SK-N-DZ (cell line): ENCODE measurements at regions not wholly inside any gene's neighbourhood (a gene's known extent, or its start where the extent isn't known, plus 50 kb on each side); places are given as distances from the start of the nearest gene placed in this dataset.

Experiments
- DNase-seq: peaks from one replicate; pipeline ENCODE4 v3.0.0-alpha.2; 2015; ENCODE audit warnings: low spot score

DNA sequence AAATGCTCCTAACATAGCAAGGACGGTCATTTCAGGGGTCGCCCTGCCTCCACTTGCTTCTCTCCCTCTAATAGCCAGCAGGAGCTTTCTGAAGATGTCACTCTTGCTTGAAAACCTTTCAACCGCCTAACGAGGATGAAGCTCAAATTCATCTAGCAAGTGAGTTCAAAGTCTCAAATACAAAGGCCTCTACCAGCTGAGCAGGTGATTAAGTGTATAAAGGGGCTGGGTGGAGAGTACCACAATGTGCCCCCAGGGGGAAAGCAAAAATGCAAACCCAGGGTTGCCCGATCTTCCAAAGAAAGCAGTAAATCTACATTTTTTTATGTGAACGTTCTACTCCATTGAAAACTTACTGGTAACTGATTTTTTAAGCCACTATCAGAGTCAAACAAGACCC is 50.4 kb upstream of the GRIP2 start:
- DNase-seq: no peak

DNA sequence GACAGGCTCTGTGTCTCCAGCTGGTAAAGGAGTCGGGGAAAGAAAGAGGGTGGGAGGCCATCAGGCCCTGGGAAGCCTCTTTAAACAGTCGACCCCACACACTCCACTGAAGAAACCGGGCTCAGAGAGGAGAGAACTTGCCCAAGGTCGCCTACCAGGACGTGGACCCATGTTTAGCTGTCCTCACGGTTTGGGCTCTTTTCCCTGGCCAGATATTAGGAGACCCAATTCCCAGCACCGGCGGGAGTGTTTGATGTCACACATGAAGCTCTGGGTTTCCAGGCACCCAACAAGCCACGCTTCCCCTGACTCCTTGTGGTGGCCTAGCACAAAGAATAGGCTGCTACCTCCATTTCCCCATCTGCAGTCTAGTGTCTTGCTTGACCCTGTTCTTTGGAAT is 52.2 kb upstream of the GRIP2 start:
- no peak for DNase-seq

DNA sequence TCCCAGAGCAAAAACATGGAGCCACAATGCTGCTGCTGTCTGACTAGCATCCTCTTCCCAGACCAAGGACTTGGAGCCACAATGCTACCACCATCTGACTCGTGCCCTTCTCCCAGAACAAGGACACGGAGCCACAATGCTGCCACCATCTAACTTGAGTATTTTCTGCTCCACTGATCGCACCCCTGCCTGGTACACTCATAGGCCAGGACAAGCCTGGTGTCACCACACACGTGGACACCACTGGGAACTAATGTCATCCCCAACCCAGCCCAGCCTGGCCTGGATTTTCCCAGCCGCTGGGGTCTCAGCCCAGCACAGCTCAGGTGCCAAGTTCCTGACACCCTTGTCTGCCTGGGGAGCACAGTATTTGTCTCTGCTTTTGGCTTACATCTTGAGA is 52.7 kb upstream of the GRIP2 start:
- no peak for DNase-seq

DNA sequence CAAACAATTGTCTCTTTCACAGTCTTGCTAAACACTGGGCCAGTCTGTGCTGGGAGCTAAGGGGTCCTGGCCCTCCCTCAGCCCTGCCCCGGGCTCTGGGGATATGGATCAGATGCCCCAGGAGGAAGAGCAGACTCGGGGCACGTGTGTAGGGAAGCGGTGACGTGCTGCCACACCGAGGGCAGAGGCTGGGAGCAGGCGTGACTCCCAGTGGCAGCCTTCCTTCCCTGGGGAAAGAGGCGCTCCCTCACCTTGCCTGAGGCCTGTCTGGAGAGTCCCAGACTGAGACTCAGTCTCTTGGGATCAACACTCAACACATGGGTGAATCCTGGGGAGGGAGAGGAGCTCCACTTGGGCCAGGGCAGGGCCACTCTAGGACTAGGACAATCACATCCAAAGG is 54.1 kb upstream of the GRIP2 start:
- DNase-seq: no peak

DNA sequence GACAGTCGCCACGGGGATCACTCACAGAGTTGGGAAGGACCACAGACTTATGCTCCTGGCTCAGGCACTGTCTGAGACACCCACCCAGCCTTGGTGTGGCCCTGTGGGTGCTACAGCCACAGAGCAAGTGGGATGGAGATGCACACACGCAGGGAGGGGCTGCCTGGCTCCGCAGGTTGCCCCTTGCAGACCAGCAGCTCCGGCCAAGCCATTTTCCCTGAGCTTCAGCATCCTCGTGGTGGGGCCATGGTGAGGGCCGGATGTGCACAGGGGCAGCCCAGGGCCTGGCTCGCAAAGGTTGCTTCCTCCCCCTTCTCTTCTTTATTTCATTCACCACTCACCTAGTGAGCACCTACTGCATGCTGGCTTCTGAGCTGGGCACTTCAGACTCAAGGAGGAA is 55.4 kb upstream of the GRIP2 start:
- DNase-seq: no peak

DNA sequence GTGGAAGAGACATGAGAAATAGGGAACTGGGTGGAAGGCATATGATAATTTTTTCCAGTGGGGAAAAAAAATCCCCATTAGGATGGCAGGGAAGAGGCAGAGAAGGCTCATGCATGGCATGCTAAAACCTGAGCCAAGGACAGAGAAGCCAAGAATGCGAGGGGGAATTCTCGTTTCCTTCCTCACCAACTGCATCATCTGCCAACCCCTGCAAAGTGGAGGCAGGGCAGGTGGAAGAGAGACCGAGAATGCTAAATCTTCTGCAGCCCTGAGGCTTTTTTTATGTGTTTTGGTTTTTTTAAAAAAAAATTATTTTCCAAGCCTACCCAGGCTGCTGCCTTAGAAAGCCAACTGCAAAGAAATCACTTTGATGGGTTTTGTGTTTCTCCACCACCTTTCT is 54.3 kb upstream of the CCDC174 start:
- no peak for DNase-seq

DNA sequence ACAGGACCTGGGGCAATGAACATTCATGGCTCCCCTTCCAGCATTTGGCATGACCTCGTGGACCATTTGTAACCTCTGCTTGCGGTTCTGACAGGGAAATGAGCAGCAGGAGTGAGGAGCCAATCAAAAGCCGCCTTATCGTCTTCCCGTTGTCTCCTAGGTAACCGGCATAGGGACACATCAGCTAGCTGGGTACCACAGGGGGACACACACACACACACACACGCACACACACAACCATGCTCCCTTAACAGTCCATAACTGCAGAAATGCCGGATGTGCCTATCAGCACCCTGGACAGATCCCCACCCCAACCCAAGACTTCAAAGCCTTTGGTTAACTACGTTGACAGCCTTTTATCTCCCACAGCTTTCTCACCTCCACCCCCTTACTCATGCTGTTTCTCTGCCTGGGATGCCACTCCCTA is 53.4 kb upstream of the CCDC174 start:
- peak; percentile 27 for DNase-seq

DNA sequence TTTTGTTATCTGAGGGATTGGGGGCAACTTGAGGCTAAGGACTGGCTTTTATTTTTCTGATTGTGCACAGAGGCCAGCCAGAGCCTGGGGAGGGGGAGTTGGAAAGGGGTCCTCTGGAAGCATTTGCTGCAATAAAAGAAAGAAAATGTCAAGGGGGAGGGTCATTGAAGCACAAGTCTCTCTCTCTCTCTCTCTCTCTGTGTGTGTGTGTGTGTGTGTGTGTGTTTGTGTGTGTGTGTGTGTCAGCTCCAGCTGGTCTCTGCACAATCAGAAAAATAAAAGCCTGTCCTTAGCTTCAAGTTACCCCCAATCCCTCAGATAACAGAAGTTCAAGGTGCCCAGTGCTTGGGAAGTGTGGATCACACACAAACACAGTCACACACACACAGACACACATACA is 52.1 kb upstream of the CCDC174 start:
- no peak for DNase-seq

DNA sequence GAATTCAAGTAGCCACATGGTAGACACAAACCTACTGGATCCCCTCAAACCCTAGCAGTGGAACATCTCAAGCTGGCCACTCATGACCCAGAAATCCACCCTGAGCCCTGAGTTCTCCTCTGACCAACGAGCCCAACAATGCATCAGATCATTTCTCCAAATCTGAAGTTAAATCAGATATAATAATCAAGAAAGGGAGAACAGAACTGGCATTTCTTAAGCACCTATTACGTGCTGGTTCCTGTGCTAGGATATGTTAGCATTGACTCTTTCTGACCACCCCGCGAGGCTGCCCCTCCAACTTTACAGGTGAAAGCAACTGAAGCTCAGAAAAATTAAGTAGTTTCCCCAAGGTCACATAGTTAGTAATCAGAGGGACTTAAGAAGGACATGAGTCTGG is 51.5 kb upstream of the CCDC174 start:
- no peak for DNase-seq

DNA sequence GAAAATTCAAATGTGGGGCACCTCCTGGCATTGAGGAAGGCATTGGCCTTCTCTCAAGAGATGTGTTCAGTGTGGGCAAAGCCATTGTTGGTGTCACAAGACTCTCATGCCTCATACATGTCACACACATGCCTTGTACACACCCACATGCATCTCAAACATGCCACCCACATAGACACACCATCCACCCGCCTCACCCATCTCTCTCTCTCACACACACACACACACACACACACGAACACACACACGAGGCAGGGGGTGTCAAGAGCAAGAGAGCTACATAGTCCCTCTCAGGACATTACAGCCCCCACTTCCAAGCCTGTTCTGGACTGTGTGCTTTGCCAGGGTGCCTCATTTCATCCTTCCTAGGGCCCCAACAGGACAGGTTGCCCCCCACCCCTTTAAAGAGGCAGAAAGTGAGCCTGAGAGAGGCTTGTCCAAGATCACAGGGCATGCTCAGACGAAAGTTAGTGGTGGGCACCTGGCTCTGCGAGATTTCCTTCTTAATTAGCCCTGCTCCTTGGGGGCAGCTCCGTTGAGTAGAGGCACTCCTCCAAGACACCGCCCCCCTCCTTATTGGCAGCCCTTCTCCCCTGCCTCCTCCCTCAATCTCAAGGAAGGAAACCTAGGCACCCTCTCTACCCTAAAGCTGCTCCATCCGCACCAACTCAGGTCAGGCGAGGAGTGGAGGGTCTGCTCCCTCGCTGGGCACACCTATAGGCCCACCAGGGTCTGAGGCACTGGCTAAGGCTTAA is 50.5 kb upstream of the CCDC174 start:
- DNase-seq: no peak

DNA sequence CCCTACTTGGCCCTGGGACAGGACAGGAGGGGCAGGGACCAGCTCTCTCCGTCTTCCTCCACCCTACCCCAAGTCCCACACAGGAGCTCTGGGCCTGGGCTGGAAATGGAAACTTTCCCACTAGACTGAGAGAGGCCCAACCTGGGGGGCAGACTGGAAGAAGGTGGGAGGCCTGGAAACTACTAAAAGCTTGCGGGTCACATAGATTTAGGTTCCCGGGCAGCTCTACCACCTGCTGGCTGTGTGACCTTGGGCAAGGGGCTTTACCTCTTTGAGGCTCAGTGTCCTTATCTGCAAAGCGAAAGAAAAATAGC is 49.9 kb upstream of the CCDC174 start:
- no peak for DNase-seq
